ENCODE measurements at regions not wholly inside any gene's neighbourhood (a gene's known extent, or its start where the extent isn't known, plus 50 kb on each side); places are given as distances from the start of the nearest gene placed in this dataset.
"Not testable (repeated sequence)": the region's sequence is repeated elsewhere in the genome, so short reads cannot be mapped to it uniquely, and the experiment has no call there.

GRCh38 chr10:55750458-55750857, 610.6 kb downstream of the ZWINT start:
- DNase-seq (ENCODE audit: low read depth): no peak

DNA sequence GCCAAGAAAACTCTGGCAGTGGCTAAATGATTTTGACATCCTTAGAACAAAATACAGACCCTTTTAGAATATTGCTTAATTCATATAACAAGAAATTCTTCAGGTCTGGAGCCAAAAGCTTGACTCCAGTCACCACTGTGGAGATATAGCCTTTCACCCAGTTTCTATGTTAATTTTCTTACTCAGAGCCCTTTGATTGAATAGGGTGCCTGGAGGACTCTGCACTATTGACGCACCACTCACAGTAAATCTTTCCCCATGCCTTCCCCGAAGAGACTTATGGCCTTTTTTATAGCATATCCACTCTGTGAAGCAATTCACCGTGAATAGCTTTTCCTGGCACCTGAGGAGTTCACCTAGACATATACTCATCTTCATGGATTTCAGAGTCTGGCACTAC, 613.8 kb downstream of the ZWINT start:
- no peak for DNase-seq (ENCODE audit: low read depth)

DNA sequence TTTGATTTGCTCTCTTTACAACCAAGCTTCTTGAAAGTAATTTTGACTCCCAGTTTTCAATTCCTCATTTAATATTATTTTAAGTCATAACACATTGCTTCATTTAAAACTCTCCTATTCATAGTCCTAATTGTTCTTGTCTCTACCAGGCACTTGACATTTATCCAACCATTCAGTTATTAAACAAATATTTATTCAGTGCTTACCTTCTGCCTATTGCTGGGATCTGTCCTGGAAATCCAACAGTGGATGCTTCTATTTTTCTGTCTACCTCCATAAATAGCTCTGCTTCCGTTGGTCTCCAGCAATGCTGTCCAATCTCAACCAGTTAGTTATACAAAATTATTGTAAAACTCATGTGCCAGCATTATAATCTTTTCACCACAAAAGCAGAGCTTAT, 615.1 kb downstream of the ZWINT start:
- no peak for DNase-seq (ENCODE audit: low read depth)

GRCh38 chr10:55742487-55742886, 618.6 kb downstream of the ZWINT start:
- DNase-seq (ENCODE audit: low read depth): no peak

GRCh38 chr10:55740767-55741166, 620.3 kb downstream of the ZWINT start:
- DNase-seq (ENCODE audit: low read depth): peak; percentile 1

- DNase-seq (ENCODE audit: low read depth): no peak
Observed at GRCh38 chr10:55740110-55740509, 620.9 kb downstream of the ZWINT start.

DNA sequence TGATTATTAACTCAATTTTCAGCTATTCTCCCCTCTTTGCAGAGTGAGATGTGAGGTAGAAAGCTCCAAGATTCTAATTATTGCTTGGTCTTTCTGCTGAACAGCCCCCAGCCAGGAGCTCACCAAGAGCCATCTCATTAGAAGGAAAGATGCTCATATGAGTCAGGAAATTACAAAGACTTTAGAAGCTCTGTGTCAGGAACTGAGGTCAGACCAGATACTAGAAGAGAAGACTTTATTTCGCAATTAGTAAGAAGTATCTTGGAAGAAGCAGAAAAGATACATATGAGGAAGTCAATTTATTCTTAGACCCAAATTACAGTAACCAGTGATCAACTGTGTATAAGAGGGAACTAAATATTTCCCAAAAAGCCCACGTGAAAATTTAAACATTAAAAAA, 626.9 kb downstream of the ZWINT start:
- DNase-seq (ENCODE audit: low read depth): no peak

- no peak for DNase-seq (ENCODE audit: low read depth)
Observed at GRCh38 chr10:55704950-55705349, 656.1 kb downstream of the ZWINT start.

DNA sequence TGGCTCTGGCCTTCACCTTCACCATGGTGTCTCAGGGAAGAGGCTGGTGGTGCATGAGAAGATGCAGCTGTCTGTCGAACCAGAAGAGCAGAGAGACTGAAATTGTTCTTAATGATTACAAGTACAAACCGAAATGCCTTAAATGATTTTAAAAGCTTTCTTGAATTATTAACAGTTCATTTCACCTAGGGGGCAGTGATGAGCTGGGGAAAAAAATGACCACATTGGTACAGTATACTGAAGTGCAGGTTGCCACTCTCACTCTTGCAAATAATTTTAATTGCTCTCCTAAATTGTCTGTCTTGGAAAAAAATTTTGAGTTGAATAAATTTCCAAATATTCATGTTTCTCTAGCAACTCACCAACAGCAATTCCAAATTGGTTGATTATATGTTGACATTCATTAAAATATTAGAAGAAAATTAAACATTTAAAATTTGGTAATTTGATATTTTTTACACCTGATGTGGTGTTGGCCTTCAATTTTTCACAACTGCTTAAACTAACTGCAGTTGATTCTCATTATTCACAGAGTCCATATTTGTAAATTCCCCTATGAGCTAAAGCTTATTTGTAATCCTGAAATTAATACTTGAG, 692.6 kb downstream of the ZWINT start:
- DNase-seq (ENCODE audit: low read depth): no peak

DNA sequence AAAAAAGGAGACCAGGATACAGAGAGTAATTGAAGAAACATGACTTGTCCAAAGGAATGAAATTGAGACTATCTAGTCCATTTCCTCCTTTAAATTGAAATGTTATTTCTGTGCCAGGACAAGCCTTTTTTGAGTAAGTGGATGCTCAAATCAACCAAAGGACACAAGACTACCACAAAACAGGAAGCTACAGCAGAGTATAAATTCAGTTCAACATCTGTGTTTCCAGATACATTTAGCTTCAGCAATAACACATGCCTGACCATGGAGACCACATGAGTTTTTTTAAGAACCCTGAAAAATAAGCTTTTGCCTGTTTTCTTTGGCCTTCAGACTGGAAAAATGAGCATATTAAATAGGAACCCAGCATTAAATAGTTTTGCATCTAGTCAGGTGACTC, 707.5 kb downstream of the ZWINT start:
- DNase-seq (ENCODE audit: low read depth): no peak

DNA sequence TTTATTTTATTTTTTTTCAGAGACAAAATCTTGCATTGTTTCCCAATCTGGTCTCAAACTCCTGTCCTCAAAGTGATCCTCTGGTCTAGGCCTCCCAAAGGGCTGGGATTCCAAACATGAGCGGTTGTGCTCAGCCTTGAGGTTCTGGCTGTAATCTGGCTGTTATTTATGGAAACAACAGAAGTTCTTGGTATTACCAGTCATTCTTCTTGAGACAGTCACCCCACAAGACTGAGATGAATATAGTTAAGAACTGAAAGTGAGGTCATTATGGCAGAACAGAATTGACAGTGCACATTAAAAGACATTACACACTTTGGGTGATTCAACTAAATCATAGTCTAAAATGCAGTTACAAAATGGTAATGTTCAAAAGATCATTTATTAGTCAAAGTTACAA, 719.5 kb downstream of the ZWINT start:
- no peak for DNase-seq (ENCODE audit: low read depth)

DNA sequence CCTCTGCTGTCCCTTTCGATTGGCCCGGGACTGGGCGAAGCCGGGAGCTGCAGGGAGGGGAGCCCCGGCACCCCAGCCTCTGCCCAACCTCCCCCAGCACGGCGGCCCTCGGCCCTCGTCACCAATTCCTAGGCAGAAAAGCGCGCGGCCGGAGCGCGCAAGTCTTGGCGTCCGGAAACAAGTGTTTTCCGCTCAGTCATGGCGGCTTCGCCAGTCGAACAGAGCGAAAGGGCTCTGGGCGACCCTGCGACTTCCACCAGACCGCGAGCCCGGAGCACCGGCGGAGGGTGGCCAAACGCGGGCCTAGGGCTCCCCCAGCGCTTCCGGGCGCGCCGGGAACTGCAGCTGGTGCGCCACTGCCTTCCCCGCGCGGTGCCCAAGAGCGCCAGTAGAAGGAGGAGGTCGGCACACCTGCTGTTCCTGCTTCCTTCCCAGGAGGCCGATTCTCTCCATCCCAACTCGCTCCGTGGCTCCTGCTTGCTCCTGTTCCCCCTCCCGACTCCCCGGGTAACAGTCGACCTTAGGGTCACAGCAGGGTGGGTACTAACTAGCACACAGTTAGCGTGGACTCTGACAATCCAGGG, 729.9 kb downstream of the ZWINT start:
- peak; percentile 27 for DNase-seq (ENCODE audit: low read depth)

DNA sequence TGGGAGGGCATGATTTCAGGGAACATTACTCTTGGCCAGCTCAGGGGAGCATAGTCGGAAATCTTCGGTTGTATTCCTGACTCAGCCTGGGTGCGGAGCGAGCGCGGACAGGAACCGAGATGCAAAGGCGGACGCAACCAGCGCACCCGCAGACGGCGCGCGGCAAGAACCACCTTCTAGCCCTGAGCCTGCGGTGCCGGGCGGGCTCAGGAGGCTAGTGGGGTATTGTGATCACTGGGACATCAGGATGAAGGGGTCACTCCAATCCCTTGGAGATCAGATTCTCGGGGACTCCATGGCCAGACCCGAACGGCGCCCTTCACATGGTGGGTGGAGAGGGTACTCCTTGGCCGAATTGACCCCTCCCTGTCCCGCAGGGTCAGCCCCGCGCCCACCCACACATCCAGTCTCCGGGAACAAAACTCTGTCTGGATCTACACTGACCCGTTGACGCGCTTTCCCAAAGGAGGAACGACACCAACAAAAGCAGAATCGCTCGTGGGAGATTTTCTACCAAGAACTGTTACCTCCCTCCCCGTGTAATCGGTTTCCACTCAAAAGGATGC, 730.5 kb downstream of the ZWINT start:
- peak; percentile 2 for DNase-seq (ENCODE audit: low read depth)

DNA sequence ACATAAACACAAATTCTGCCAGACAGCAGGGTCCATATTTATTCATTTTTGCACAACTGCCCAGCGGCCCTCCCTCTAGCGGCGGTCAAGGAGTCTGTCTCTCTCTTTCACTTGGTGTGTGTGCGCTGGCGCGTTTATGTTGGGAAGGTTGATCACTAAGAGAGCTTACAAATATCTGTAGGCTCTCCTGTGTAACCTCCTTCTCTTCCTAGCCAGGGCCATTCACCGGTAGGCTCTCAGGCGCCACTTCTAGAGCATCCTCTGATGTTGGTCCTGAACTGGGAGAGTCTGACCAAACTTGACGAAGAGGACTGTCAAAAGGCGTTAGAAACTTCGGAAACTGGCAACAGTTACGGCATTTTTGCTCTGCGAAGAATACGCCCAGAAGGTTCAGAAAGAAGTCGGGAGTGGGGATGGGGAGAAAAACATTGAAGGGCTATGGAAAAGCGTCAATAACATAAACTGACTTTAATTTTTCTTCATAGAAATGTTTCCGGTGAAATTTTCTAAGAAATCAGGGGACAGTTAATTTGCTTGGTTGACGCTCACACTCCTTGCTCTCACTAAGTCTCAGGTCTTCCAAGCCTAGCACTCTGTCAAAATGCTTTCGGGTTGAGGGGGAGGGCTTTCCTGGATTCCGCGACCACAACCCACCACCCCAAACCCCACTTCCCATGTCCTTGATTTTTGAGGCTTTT, 731.1 kb downstream of the ZWINT start:
- peak; percentile 27 for DNase-seq (ENCODE audit: low read depth)

- no peak for DNase-seq (ENCODE audit: low read depth)
Observed at GRCh38 chr10:55628260-55628701, 732.8 kb downstream of the ZWINT start.

DNA sequence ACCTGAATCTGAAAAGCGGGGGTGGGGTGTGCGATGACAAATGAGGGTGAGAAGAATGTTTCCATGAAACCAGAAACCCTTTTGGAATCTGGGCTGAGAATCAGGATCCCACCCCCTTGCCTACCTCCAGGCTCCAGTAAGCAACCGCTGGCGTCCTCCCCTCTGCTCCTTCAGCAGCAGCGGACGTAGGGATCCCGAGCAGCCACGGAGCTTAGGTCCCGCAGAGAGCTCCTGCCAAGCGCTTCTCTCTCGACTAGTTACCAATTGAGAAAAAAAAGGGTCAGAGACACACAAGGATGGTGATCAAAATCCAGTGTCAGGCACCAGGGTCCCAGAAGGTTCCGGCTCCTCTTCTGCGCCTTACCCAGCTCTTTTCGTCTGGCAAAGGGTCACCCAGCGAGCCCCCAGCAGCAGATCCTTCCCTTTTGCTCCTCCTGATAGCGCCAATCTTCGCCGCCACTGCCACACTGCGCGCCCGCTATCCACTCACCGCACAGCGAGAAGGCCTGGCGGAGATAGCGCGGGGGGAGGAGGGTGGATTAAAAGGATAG, 733.5 kb downstream of the ZWINT start:
- DNase-seq (ENCODE audit: low read depth): no peak

GRCh38 chr10:55601690-55602478, 759.2 kb downstream of the ZWINT start:
- DNase-seq (ENCODE audit: low read depth): not testable (repeated sequence)

- no peak for DNase-seq (ENCODE audit: low read depth)
Observed at GRCh38 chr10:55551603-55552002, 750.6 kb upstream of the PCDH15 start.

GRCh38 chr10:55550236-55550635, 749.2 kb upstream of the PCDH15 start:
- DNase-seq (ENCODE audit: low read depth): peak; percentile 1

- DNase-seq (ENCODE audit: low read depth): not testable (repeated sequence)
Observed at GRCh38 chr10:55537497-55537896, 736.5 kb upstream of the PCDH15 start.

- no peak for DNase-seq (ENCODE audit: low read depth)
Observed at GRCh38 chr10:55519264-55519663, 718.2 kb upstream of the PCDH15 start.

DNA sequence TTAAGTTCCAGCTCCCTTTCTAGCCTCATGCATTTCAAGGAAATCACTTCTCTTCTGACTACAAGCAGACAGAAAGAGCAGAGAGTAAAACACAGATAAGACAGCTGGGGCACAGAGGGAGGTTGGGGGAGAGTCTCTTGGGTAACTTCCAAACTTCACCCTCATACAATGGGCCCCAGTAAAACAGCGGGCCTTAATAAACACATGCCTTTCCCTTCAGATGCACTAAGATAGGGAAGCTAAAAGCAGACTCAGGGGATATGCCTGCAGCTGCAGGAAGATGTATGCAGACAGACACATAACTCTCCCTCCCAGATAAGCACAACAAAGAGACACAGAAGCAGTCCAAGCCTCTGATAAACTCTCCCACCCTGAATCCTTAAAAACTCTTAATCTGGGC, 717.4 kb upstream of the PCDH15 start:
- not testable (repeated sequence) for DNase-seq (ENCODE audit: low read depth)

Measured in RPMI7951 (cell line).